Heart right ventricle (tissue), 16 donors: ENCODE measurements at regions not wholly inside any gene's neighbourhood (a gene's known extent, or its start where the extent isn't known, plus 50 kb on each side); places are given as distances from the start of the nearest gene placed in this dataset.

Source experiments
- ATAC-seq, 8 donors: fragments of 200-7000 bp; cut with Tn5 transposase; one replicate each; pipeline ENCODE4 v1.9.1; 2020; ENCODE audit warnings: mild to moderate bottlenecking in 8 of 8, moderate library complexity in 8 of 8, moderate number of reproducible peaks in 1 of 8
- DNase-seq, 2 donors: peaks; one replicate each; pipeline ENCODE4 v3.0.0-alpha.2; 2020
- H3K27ac ChIP-seq, 10 donors: fragments of 200-600 bp; sonication (generic) in 2 of 10; one replicate each; pipeline versions ENCODE4 v1.5.0 to v1.8.0; 2020 to 2022; ENCODE audit warnings: mild to moderate bottlenecking in 3 of 10
- H3K27me3 ChIP-seq, 7 donors: fragments of 200-600 bp; one replicate each; pipeline ENCODE4 v1.8.0; 2021 to 2022; ENCODE audit warnings: mild to moderate bottlenecking in 2 of 7
- H3K36me3 ChIP-seq, 9 donors: fragments of 200-600 bp; sonication (generic) in 1 of 9; one replicate each; pipeline versions ENCODE4 v1.5.0 to v1.8.0; 2020 to 2022; ENCODE audit warnings: mild to moderate bottlenecking in 2 of 9
- H3K4me1 ChIP-seq, 9 donors: fragments of 200-600 bp; sonication (generic) in 1 of 9; one replicate each; pipeline versions ENCODE4 v1.5.0 to v1.8.0; 2020 to 2022; ENCODE audit warnings: mild to moderate bottlenecking in 4 of 9
- H3K4me3 ChIP-seq, 10 donors: fragments of 200-600 bp; sonication (generic) in 2 of 10; one replicate each; pipeline versions ENCODE4 v1.5.0 to v1.8.0; 2020 to 2022; ENCODE audit warnings: mild to moderate bottlenecking in 7 of 10, moderate library complexity in 2 of 10
- H3K9me3 ChIP-seq, 11 donors: fragments of 200-600 bp in 10 of 11; sonication (generic) in 2 of 11; one replicate each; pipeline versions ENCODE4 v1.5.0 to v1.8.0; 2013 to 2022; ENCODE audit warnings: mild to moderate bottlenecking in 2 of 11, control low read depth in 1 of 11, moderate library complexity in 1 of 11
- WGBS, 2 donors: extraction: QIAGEN DNeasy Blood & Tissue Kit; methylation state at CpG; one replicate each; pipeline ENCODE4 v1.1.7; 2013; ENCODE audit warnings: inconsistent platforms in 1 of 2; 5-methylcytosine and 5-hydroxymethylcytosine counted together
- intact Hi-C, 10 donors: fragments of 100-400 bp; cut with DNase I; formaldehyde crosslinking; loops; one replicate each; pipeline versions ENCODE4 v1.11.1 to v1.14.2; 2022
- TF ChIP-seq, protein P1 (sequence below), 9 donors: fragments of 200-600 bp; sonication (generic) in 2 of 9; IDR thresholded peaks; one replicate each; pipeline versions ENCODE4 v1.5.0 to v1.8.0; 2021 to 2022; ENCODE audit warnings: antibody characterized with exemption in 9 of 9, mild to moderate bottlenecking in 5 of 9, moderate library complexity in 1 of 9
- donor health status: Arrhythmogenic right ventricular cardiomyopathy.
- donor health status: ischemic (EF 13 %, LVEDD 7.1; RV severe dilation, severe dysfunction).
- donor health status: healthy with polysubstance abuse.
- donor health status: DM: no; HTN: yes; CAD: no.
- donor health status: DM: no; HTN: no; CAD: no.
- donor health status: ischemic (EF 25% LVEDD 6.9; RV normal size, moderate dysfunction).
- donor health status: ischemic (EF 25% LVEDD 5.7; RV mildly dilated, moderate dysfunction).
- donor health status: healthy.
- donor health status: DM: yes; HTN: yes; CAD: no.
- donor health status: Ischemic cardiomyopathy.
- donor health status: ischemic (EF 35%, LVEDD 5.7; RV mildly dilated, moderate dysfunction).
- donor health status: nonischemic (EF 11% LVEDD 7.7; RV severe dilation, severe dysfunction).
- donor health status: DM: yes; HTN: yes; CAD: no.
- donor health status: PGD.
- donor health status: ischemic (EF 29% LVEDD 5.4; RV normal size, mild dysfunction).
- donor health status: nonischemic (EF 23%, LVEDD 6.1; RV moderate dilation, normal function).

DNA sequence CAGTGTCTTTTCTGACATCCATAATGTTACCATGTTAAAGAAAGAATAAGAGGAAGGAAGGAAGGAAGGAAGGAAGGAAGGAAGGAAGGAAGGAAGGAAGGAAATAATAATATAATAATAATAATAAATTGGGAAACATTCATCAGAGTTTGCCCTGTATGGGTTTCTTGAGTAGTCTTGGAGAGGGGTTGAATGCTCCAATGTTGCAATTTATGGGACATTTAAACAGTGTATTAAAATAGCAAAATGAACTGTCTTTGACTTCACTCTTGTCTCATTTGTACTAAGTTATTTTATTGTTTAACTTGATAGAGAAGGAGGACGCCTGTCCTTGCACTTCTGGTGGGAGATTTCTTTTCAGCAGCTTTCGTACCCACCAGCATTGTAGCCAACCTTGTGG, 277.7 kb downstream of the RNF144A start:
- H3K4me1 ChIP-seq = no peaks in the 10 kb centered on the region
- DNase-seq = no peak
- H3K9me3 ChIP-seq = no peaks in the 10 kb centered on the region
- no peak overlapping the region for H3K27ac ChIP-seq
- TF ChIP-seq, protein P1, sequence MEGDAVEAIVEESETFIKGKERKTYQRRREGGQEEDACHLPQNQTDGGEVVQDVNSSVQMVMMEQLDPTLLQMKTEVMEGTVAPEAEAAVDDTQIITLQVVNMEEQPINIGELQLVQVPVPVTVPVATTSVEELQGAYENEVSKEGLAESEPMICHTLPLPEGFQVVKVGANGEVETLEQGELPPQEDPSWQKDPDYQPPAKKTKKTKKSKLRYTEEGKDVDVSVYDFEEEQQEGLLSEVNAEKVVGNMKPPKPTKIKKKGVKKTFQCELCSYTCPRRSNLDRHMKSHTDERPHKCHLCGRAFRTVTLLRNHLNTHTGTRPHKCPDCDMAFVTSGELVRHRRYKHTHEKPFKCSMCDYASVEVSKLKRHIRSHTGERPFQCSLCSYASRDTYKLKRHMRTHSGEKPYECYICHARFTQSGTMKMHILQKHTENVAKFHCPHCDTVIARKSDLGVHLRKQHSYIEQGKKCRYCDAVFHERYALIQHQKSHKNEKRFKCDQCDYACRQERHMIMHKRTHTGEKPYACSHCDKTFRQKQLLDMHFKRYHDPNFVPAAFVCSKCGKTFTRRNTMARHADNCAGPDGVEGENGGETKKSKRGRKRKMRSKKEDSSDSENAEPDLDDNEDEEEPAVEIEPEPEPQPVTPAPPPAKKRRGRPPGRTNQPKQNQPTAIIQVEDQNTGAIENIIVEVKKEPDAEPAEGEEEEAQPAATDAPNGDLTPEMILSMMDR (IDR thresholded peaks at IDR 0.05) = no peak
- intact Hi-C loops = no loop called here
- H3K27me3 ChIP-seq = peaks cover 0 to 4% (median 0%) of the 10 kb centered on the region in 7 donors
- 95 to 98% methylated on average over 2 of the region's 2 CpGs for WGBS, 2 donors
- no peaks in the 10 kb centered on the region for H3K36me3 ChIP-seq
- H3K4me3 ChIP-seq = no peak overlapping the region
- no peak for ATAC-seq

DNA sequence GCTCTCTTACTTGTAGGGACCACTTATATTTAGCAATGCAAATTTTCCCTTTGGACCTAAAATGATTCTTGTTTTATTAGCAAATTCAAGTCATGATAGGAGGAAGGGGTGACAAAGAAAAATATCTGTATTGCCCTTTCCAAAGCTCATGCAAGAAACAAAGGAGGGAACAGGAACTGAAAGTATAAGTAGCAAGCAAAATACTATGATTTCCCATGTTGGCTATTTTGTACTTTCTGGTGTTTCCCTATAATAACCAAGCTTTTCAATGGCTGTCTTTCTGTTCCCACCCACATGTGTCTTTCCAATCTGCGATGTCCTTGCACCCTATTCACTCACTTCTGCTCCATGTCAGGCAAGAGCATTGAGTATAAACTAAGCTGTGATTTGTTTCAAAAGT, 279.7 kb downstream of the RNF144A start:
- Histone ChIP-seq H3K9me3 (no peaks in the 10 kb centered on the region), H3K27me3 (no peaks in the 10 kb centered on the region), H3K4me1 (no peaks in the 10 kb centered on the region), H3K27ac (no peak overlapping the region), H3K4me3 (no peak overlapping the region), H3K36me3 (no peaks in the 10 kb centered on the region)
- intact Hi-C loops = no loop called here
- TF ChIP-seq, protein P1 (IDR thresholded peaks at IDR 0.05) = no peak
- no peak for ATAC-seq
- 92 to 95% methylated on average over 1 of the region's 1 CpG for WGBS, 2 donors
- DNase-seq = no peak

DNA sequence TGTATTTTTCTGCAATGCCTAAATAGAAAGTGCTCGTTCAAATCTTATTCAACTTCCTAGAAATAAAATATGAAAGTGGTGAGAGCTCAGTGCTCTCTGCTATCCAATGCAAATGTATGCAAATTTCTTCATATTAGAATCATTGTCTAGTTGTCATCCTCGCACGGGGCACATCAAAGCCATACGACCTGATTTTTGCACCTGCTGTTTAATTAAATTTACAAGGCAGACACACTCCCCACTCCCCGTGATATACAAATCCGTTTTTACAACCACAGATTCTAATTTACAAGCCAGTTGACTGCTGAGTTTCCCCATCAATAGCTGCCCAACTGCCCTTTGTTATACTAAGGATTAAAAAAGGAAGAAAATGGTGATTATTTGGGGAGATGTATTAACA, 284.6 kb downstream of the RNF144A start:
- H3K27me3 ChIP-seq = no peaks in the 10 kb centered on the region
- 61 to 66% methylated on average over 6 of the region's 6 CpGs for WGBS, 2 donors
- TF ChIP-seq, protein P1 (IDR thresholded peaks at IDR 0.05) = no peak
- no peak for ATAC-seq
- H3K4me1 ChIP-seq = no peaks in the 10 kb centered on the region
- no peak for DNase-seq
- H3K27ac ChIP-seq = no peak overlapping the region
- intact Hi-C loops = loop anchor here in 9 of 10 donors (2.0 to 10.0 kb wide), 7 partner anchors 223 to 1563 kb away; partner anchors contain the start of gene ID2 (in 3 of the 9)
- H3K4me3 ChIP-seq = no peak overlapping the region
- H3K9me3 ChIP-seq = no peaks in the 10 kb centered on the region
- no peaks in the 10 kb centered on the region for H3K36me3 ChIP-seq

DNA sequence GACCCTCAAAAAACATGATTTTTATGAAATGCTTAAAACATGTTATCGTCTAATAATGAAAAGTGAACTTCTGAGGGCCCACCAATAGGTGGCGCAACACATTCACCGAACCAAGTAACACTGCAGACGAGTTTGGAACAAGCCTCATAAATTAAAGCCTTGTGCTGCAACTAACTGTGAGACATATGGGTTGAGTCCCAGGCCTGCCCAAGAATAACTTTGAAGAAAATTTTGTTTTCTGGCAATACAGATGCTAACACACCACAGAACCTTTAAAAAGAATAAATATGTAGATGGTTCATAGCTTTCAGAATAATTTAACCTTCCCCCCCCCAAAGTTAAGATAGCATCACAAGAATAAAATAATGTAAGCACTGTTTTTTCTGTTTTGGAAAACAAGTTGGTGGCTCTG, 285.9 kb downstream of the RNF144A start:
- peak in 5 of 8 donors; percentile 34 to 64 (median 51) for ATAC-seq
- H3K27me3 ChIP-seq = no peaks in the 10 kb centered on the region
- H3K9me3 ChIP-seq = no peaks in the 10 kb centered on the region
- peak in 1 of 2 donors; percentile 38 for DNase-seq
- TF ChIP-seq, protein P1 (IDR thresholded peaks at IDR 0.05) = peak; percentile 71 to 96 (median 89)
- WGBS, 2 donors = 1 to 2% methylated on average over 4 of the region's 4 CpGs
- H3K4me3 ChIP-seq = no peak overlapping the region
- intact Hi-C loops = loop anchor here in 9 of 10 donors (2.0 to 10.0 kb wide), 7 partner anchors 222 to 1562 kb away; partner anchors contain the start of gene ID2 (in 3 of the 9)
- H3K27ac ChIP-seq = no peak overlapping the region
- H3K36me3 ChIP-seq = no peaks in the 10 kb centered on the region
- H3K4me1 ChIP-seq = no peaks in the 10 kb centered on the region
